ENCODE measurements at regions not wholly inside any gene's neighbourhood (a gene's known extent, or its start where the extent isn't known, plus 50 kb on each side); places are given as distances from the start of the nearest gene placed in this dataset.

GRCh38 chr17:6943406-6943805 is 52.4 kb upstream of the ALOX12 start:
- no peak for TF ChIP-seq POLR2AphosphoS5 (IDR thresholded peaks at IDR 0.05)
- no peak for TF ChIP-seq CTCF (IDR thresholded peaks at IDR 0.05)
- no peak for TF ChIP-seq POLR2A (IDR thresholded peaks at IDR 0.05)
- no peak for TF ChIP-seq EP300 (IDR thresholded peaks at IDR 0.05)
